ENCODE measurements at regions not wholly inside any gene's neighbourhood (a gene's known extent, or its start where the extent isn't known, plus 50 kb on each side); places are given as distances from the start of the nearest gene placed in this dataset.

DNA sequence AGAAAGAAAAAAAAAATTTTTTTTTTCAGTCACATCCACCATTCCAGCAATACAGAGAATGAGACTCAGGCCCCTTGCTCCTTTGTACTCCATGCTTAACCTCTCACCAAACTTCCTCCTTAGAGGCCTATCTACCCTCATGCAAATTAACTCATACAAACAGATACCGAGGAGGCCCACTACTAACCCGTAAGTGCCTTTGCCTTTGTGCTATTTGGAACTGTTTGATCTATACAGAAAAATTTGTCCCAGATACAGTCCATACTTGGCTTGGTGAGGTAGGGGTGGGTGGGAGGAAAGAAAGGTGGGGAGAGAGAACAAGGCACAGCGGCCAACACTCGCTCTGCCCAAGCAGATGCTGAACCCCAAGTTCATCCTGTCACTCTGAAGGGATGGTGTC lies 87.8 kb upstream of the DUSP5 start:
- TF ChIP-seq EZH2 (IDR thresholded peaks at IDR 0.05; ENCODE audit: low read depth, unreplicated experiment) (no peak), CTCF (conservative IDR thresholded peaks at IDR 0.05; ENCODE audit: low read depth in 2 of 2) (no peak), POLR2AphosphoS5 (IDR thresholded peaks at IDR 0.05; ENCODE audit: low read depth) (no peak), REST (IDR thresholded peaks at IDR 0.05; ENCODE audit: unreplicated experiment) (no peak), EZH2phosphoT487 (IDR thresholded peaks at IDR 0.05; ENCODE audit: unreplicated experiment) (no peak), STAT1 (IDR thresholded peaks at IDR 0.05; ENCODE audit: unreplicated experiment) (no peak), CREB1 (CRISPR knock-in tag; IDR thresholded peaks at IDR 0.05; ENCODE audit: low read depth) (no peak), ZNF114 (CRISPR knock-in tag; IDR thresholded peaks at IDR 0.05) (no peak), NANOG (IDR thresholded peaks at IDR 0.05; ENCODE audit: borderline replicate concordance) (no peak)

All from GM23338 (cell line).